Neural cell (in vitro differentiated cells): ENCODE measurements at regions not wholly inside any gene's neighbourhood (a gene's known extent, or its start where the extent isn't known, plus 50 kb on each side); places are given as distances from the start of the nearest gene placed in this dataset.

Experiments used
- H2AFZ ChIP-seq: fragments of 200-600, 300-800 bp; sonication (generic), shearing (Covaris generic); 2 replicates; pipeline ENCODE4 v1.6.0; 2014; ENCODE audit warnings: low read depth, mild to moderate bottlenecking, antibody characterized with exemption, low read length, moderate library complexity
- H3F3A ChIP-seq: fragments of 200-600 bp; shearing (Covaris generic); 2 replicates; pipeline ENCODE4 v1.6.1; 2016; ENCODE audit warnings: mild to moderate bottlenecking, moderate library complexity, mixed read lengths, antibody characterized with exemption, low read length; ENCODE audit not compliant: insufficient read depth, poor library complexity, severe bottlenecking
- H3K27ac ChIP-seq: fragments of 200-600, 300-800 bp; sonication (generic), shearing (Covaris generic); 2 replicates; pipeline ENCODE4 v1.5.1; 2014; ENCODE audit warnings: mild to moderate bottlenecking, low read length, moderate library complexity
- H3K27me3 ChIP-seq: fragments of 300-800, 200-600 bp; sonication (generic), shearing (Covaris generic); 2 replicates; pipeline ENCODE4 v1.6.0; 2014; ENCODE audit warnings: mild to moderate bottlenecking, low read depth, low read length, moderate library complexity; ENCODE audit not compliant: insufficient read depth
- H3K36me3 ChIP-seq: fragments of 300-800, 200-600 bp; sonication (generic), shearing (Covaris generic); 2 replicates; pipeline ENCODE4 v1.5.1; 2014; ENCODE audit warnings: mild to moderate bottlenecking, antibody characterized with exemption, low read length, moderate library complexity; ENCODE audit not compliant: insufficient read depth
- H3K4me2 ChIP-seq: fragments of 300-800, 200-600 bp; sonication (generic), shearing (Covaris generic); 2 replicates; pipeline ENCODE4 v1.6.0; 2014; ENCODE audit warnings: mild to moderate bottlenecking, low read length
- H3K4me3 ChIP-seq: fragments of 300-800, 200-600 bp; sonication (generic), shearing (Covaris generic); 2 replicates; pipeline ENCODE4 v1.5.1; 2014; ENCODE audit warnings: mild to moderate bottlenecking, low read length, moderate library complexity
- H3K79me2 ChIP-seq: fragments of 200-600 bp; shearing (Covaris generic); replicated peaks from 2 replicates; pipeline ENCODE4 v1.6.0; 2014; ENCODE audit warnings: mild to moderate bottlenecking, low read length, moderate library complexity; ENCODE audit not compliant: insufficient read depth
- H3K9ac ChIP-seq: fragments of 300-800, 200-600 bp; sonication (generic), shearing (Covaris generic); 2 replicates; pipeline ENCODE4 v1.6.1; 2016; ENCODE audit warnings: mild to moderate bottlenecking, low read length, mixed read lengths
- H3K9me2 ChIP-seq: fragments of 200-600 bp; shearing (Covaris generic); 2 replicates; pipeline ENCODE4 v1.6.1; 2016; ENCODE audit warnings: mild to moderate bottlenecking, low read length, mixed read lengths; ENCODE audit not compliant: insufficient read depth
- H3K9me3 ChIP-seq: fragments of 200-600, 300-800 bp; sonication (generic), shearing (Covaris generic); 2 replicates; pipeline ENCODE4 v1.6.1; 2016; ENCODE audit warnings: mild to moderate bottlenecking, mixed run types, low read length, moderate library complexity, mixed read lengths
- H4K20me1 ChIP-seq: fragments of 200-600 bp; shearing (Covaris generic); 2 replicates; pipeline ENCODE4 v1.6.1; 2016; ENCODE audit warnings: mild to moderate bottlenecking, mixed run types; ENCODE audit not compliant: insufficient read depth
- EP300 ChIP-seq: fragments of 450-650 bp; conservative IDR thresholded peaks from 2 replicates; pipeline ENCODE4 v1.6.1; 2014; ENCODE audit warnings: antibody characterized with exemption, mild to moderate bottlenecking, moderate library complexity; ENCODE audit not compliant: poor library complexity, severe bottlenecking
- EZH2 ChIP-seq: fragments of 200-600, 300-800 bp; shearing (Covaris generic), sonication (generic); IDR thresholded peaks from 2 replicates; pipeline ENCODE4 v1.6.1; 2014; ENCODE audit warnings: antibody characterized with exemption, low read length, borderline replicate concordance, mild to moderate bottlenecking; ENCODE audit not compliant: insufficient read depth, poor library complexity, severe bottlenecking
- MXI1 ChIP-seq: fragments of 450-650 bp; conservative IDR thresholded peaks from 2 replicates; pipeline ENCODE4 v1.6.1; 2014; ENCODE audit warnings: antibody characterized with exemption, mild to moderate bottlenecking; ENCODE audit not compliant: poor library complexity, severe bottlenecking
- POLR2AphosphoS5 ChIP-seq: IDR thresholded peaks from 2 replicates; pipeline ENCODE4 v1.6.1; 2012
- RAD21 ChIP-seq: fragments of 450-650 bp; conservative IDR thresholded peaks from 2 replicates; pipeline ENCODE4 v1.6.1; 2014; ENCODE audit warnings: antibody characterized with exemption, mild to moderate bottlenecking, moderate library complexity
- SMC3 ChIP-seq: fragments of 450-650 bp; conservative IDR thresholded peaks from 2 replicates; pipeline ENCODE4 v1.6.1; 2014; ENCODE audit warnings: antibody characterized with exemption, mild to moderate bottlenecking, moderate library complexity; ENCODE audit not compliant: poor library complexity
- TAF1 ChIP-seq: IDR thresholded peaks from 2 replicates; pipeline ENCODE4 v1.6.1; 2012; ENCODE audit warnings: low read depth
- TF ChIP-seq, protein P1 (sequence below): fragments of 450-650 bp; IDR thresholded peaks from 2 replicates; pipeline ENCODE4 v1.5.1; 2014; ENCODE audit warnings: antibody characterized with exemption, mild to moderate bottlenecking, moderate library complexity; ENCODE audit not compliant: poor library complexity, severe bottlenecking
- TF ChIP-seq, protein P2 (sequence below): IDR thresholded peaks from 2 replicates; pipeline ENCODE4 v1.6.1; 2012; ENCODE audit warnings: borderline replicate concordance

GRCh38 chr4:84070289-84070688 is 428.8 kb downstream of the NKX6-1 start:
- H3K27me3 ChIP-seq: peaks cover 46% of the 10 kb centered on the region
- no peak overlapping the region for H3K4me3 ChIP-seq
- H3K27ac ChIP-seq: no peak overlapping the region
- H3K4me2 ChIP-seq: no peak overlapping the region
- no peak overlapping the region for H3K9ac ChIP-seq
- no peaks in the 10 kb centered on the region for H3K36me3 ChIP-seq
- no peak overlapping the region for H2AFZ ChIP-seq
- H3K9me2 ChIP-seq: no peaks in the 10 kb centered on the region
- no peaks in the 10 kb centered on the region for H4K20me1 ChIP-seq
- H3K9me3 ChIP-seq: no peaks in the 10 kb centered on the region
- TF ChIP-seq EZH2 (no peak), TAF1 (no peak), RAD21 (no peak), MXI1 (no peak), SMC3 (no peak), POLR2AphosphoS5 (no peak), EP300 (no peak)
- TF ChIP-seq, protein P1, sequence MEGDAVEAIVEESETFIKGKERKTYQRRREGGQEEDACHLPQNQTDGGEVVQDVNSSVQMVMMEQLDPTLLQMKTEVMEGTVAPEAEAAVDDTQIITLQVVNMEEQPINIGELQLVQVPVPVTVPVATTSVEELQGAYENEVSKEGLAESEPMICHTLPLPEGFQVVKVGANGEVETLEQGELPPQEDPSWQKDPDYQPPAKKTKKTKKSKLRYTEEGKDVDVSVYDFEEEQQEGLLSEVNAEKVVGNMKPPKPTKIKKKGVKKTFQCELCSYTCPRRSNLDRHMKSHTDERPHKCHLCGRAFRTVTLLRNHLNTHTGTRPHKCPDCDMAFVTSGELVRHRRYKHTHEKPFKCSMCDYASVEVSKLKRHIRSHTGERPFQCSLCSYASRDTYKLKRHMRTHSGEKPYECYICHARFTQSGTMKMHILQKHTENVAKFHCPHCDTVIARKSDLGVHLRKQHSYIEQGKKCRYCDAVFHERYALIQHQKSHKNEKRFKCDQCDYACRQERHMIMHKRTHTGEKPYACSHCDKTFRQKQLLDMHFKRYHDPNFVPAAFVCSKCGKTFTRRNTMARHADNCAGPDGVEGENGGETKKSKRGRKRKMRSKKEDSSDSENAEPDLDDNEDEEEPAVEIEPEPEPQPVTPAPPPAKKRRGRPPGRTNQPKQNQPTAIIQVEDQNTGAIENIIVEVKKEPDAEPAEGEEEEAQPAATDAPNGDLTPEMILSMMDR: no peak
- TF ChIP-seq, protein P2, sequence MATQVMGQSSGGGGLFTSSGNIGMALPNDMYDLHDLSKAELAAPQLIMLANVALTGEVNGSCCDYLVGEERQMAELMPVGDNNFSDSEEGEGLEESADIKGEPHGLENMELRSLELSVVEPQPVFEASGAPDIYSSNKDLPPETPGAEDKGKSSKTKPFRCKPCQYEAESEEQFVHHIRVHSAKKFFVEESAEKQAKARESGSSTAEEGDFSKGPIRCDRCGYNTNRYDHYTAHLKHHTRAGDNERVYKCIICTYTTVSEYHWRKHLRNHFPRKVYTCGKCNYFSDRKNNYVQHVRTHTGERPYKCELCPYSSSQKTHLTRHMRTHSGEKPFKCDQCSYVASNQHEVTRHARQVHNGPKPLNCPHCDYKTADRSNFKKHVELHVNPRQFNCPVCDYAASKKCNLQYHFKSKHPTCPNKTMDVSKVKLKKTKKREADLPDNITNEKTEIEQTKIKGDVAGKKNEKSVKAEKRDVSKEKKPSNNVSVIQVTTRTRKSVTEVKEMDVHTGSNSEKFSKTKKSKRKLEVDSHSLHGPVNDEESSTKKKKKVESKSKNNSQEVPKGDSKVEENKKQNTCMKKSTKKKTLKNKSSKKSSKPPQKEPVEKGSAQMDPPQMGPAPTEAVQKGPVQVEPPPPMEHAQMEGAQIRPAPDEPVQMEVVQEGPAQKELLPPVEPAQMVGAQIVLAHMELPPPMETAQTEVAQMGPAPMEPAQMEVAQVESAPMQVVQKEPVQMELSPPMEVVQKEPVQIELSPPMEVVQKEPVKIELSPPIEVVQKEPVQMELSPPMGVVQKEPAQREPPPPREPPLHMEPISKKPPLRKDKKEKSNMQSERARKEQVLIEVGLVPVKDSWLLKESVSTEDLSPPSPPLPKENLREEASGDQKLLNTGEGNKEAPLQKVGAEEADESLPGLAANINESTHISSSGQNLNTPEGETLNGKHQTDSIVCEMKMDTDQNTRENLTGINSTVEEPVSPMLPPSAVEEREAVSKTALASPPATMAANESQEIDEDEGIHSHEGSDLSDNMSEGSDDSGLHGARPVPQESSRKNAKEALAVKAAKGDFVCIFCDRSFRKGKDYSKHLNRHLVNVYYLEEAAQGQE: no peak
- H3K79me2 ChIP-seq: no peaks in the 10 kb centered on the region
- H3F3A ChIP-seq: no peaks in the 10 kb centered on the region

DNA sequence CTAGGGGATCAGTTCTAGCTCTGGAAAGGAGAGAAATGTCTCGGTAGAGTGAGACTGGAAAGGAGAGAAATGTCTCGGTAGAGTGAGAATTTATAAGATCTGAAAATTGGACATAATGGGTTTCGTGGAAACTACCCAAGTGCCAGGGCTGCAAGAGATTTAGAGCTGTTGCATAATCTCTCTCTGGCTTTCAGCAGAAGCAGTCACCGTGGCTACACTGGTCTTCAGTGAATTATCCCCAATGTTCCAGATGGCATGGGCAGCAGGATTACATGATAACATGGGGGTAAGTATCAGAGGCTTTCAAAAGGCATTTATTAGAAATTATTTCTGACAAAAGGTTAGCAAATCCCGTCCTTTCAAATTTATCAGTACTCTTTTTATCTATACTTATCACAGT is 435.5 kb downstream of the NKX6-1 start:
- Histone ChIP-seq H3K4me3 (no peak overlapping the region), H3K27me3 (peaks cover 14% of the 10 kb centered on the region), H2AFZ (no peak overlapping the region), H3F3A (no peaks in the 10 kb centered on the region), H3K36me3 (no peaks in the 10 kb centered on the region), H3K9ac (no peak overlapping the region), H3K79me2 (no peaks in the 10 kb centered on the region), H3K9me3 (no peaks in the 10 kb centered on the region), H3K4me2 (no peak overlapping the region), H4K20me1 (no peaks in the 10 kb centered on the region), H3K9me2 (no peaks in the 10 kb centered on the region), H3K27ac (no peak overlapping the region)
- TF ChIP-seq, protein P1: no peak
- TF ChIP-seq POLR2AphosphoS5: no peak
- no peak for TF ChIP-seq RAD21
- no peak for TF ChIP-seq MXI1
- TF ChIP-seq EP300: no peak
- TF ChIP-seq SMC3: no peak
- TF ChIP-seq EZH2: no peak
- no peak for TF ChIP-seq TAF1
- TF ChIP-seq, protein P2: no peak
